CD4-positive, alpha-beta T cell (primary cell): ENCODE measurements at regions not wholly inside any gene's neighbourhood (a gene's known extent, or its start where the extent isn't known, plus 50 kb on each side); places are given as distances from the start of the nearest gene placed in this dataset.

Source experiments
- ATAC-seq: fragments of 200-7000 bp; cut with Tn5 transposase; one replicate; pipeline ENCODE4 v1.10.0; 2022; ENCODE audit warnings: mild to moderate bottlenecking; ENCODE audit not compliant: poor library complexity
- CTCF ChIA-PET: fragments of 350-600 bp; sonication (Branson Sonifier 250); formaldehyde crosslinking; loops from one replicate; lab custom pipeline; 2021; ENCODE audit warnings: antibody characterized with exemption, inconsistent platforms; lab: Charles Lee
- POLR2A ChIA-PET: fragments of 350-600 bp; sonication (Branson Sonifier 250); formaldehyde crosslinking; loops from one replicate; lab custom pipeline; 2021; ENCODE audit warnings: antibody characterized with exemption, inconsistent platforms; lab: Charles Lee
- DNase-seq, 14 experiments: peaks; one replicate each; pipeline ENCODE4 v3.0.0-alpha.2; 2013 to 2020; ENCODE audit warnings: mixed read lengths in 2 of 14
- H3K27ac ChIP-seq, 2 donors: one replicate each; pipeline versions ENCODE4 v1.5.1 to v1.7.0; 2013; ENCODE audit warnings: low read length in 2 of 2, low read depth in 1 of 2, mild to moderate bottlenecking in 1 of 2
- H3K27me3 ChIP-seq, 2 experiments: 1 replicate in 1 of 2; 2 replicates in 1 of 2; pipeline versions ENCODE4 v1.6.1 to v1.7.0; 2013; ENCODE audit warnings: low read length in 2 of 2, control low read depth in 1 of 2, mild to moderate bottlenecking in 1 of 2, moderate library complexity in 1 of 2; ENCODE audit not compliant: insufficient read depth in 2 of 2, control insufficient read depth in 1 of 2
- H3K36me3 ChIP-seq: one replicate; pipeline ENCODE4 v1.6.1; 2013; ENCODE audit warnings: low read length, control low read depth; ENCODE audit not compliant: insufficient read depth
- H3K4me1 ChIP-seq: one replicate; pipeline ENCODE4 v1.6.1; 2013; ENCODE audit warnings: low read length, control low read depth; ENCODE audit not compliant: insufficient read depth
- H3K4me3 ChIP-seq: one replicate; pipeline ENCODE4 v1.5.1; 2013; ENCODE audit warnings: mild to moderate bottlenecking, low read length, moderate library complexity
- H3K9me3 ChIP-seq, 2 experiments: 1 replicate in 1 of 2; 2 replicates in 1 of 2; pipeline versions ENCODE4 v1.6.1 to v1.7.0; 2013; ENCODE audit warnings: low read length in 2 of 2, mild to moderate bottlenecking in 2 of 2, control low read depth in 1 of 2, moderate library complexity in 1 of 2; ENCODE audit not compliant: control insufficient read depth in 1 of 2, insufficient read depth in 1 of 2
- H3K27ac Mint-ChIP-seq: one replicate; pipeline ENCODE4 v1.8.0; 2020; ENCODE audit warnings: mixed read lengths
- H3K27me3 Mint-ChIP-seq: one replicate; pipeline ENCODE4 v1.8.0; 2021; ENCODE audit warnings: mixed read lengths
- H3K36me3 Mint-ChIP-seq: one replicate; pipeline ENCODE4 v1.8.0; 2021; ENCODE audit warnings: low read depth, mixed read lengths
- H3K4me1 Mint-ChIP-seq: one replicate; pipeline ENCODE4 v1.8.0; 2021; ENCODE audit warnings: low read depth, mixed read lengths
- H3K4me3 Mint-ChIP-seq: one replicate; pipeline ENCODE4 v1.8.0; 2020; ENCODE audit warnings: mild to moderate bottlenecking, mixed read lengths
- H3K9me3 Mint-ChIP-seq: one replicate; pipeline ENCODE4 v1.8.0; 2020; ENCODE audit warnings: mixed read lengths
- CTCF ChIP-seq: fragments of 200-600 bp; IDR thresholded peaks from one replicate; pipeline ENCODE4 v1.8.0; 2022; ENCODE audit warnings: antibody characterized with exemption, mild to moderate bottlenecking
- intact Hi-C, 2 experiments: fragments of 100-400 bp; cut with DNase I in 1 of 2; cut with micrococcal nuclease in 1 of 2; formaldehyde crosslinking; loops; one replicate each; pipeline versions ENCODE4 v1.15.1 to v1.9.0; 2023 to 2025; cut with DNase I, micrococcal nuclease

DNA sequence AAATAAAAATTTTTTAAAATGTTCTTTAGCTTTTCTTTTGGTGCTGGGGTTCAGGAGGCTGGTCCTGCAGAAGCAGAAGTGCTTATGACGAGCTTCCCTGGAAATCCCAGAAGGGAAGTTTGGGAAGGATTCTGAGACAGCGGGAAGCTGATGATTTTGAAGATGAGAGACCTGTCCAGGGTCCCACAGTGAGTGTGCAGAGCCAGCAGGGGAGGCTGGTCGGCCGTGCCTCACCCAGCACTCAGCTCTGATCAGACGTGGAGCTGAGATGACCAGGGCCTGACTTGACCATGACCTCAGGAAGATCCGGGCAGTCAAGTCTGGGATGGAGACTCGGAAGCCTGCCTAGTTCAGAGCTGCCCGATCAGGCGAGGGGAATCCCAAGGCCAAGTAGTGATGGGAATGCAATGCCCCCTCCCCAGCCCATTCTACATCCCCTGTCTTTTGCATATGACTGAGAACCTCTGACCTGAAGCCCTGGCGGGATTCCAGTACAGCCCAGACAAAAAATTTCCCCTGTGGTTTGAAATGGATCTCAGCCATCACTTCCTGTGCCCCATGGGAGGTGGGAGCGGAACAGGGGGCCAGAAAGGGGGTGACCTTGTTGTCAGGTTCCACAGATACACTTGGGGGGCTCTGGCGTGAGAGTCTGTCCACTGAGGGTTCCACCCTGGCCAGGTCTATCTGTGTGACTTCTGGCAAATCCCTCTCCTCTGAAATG is 96.8 kb upstream of the RUNX3 start:
- ChIA-PET POLR2A (interaction anchor here (1.3 kb wide), 1 partner anchor 179 kb away, joined by 3 read pairs; no protein-coding TSS in a partner anchor), CTCF (interaction anchor here (1.1 kb wide), 1 partner anchor 10 kb away, joined by 4 read pairs; no protein-coding TSS in a partner anchor)
- Mint-ChIP-seq H3K4me3 (no peak overlapping the region), H3K4me1 (peaks cover 79% of the 10 kb centered on the region), H3K27me3 (no peaks in the 10 kb centered on the region), H3K9me3 (no peaks in the 10 kb centered on the region), H3K27ac (peak overlapping the region; percentile 84), H3K36me3 (no peaks in the 10 kb centered on the region)
- TF ChIP-seq CTCF, result no peak
- Histone ChIP-seq H3K27me3 (no peaks in the 10 kb centered on the region), H3K27ac (no peak overlapping the region), H3K4me3 (no peak overlapping the region), H3K4me1 (peaks cover 100% of the 10 kb centered on the region), H3K36me3 (no peaks in the 10 kb centered on the region), H3K9me3 (no peaks in the 10 kb centered on the region)
- intact Hi-C loops, result no loop called here
- ATAC-seq, result no peak
- DNase-seq, result peak in 1 of 14 experiments; percentile 52

DNA sequence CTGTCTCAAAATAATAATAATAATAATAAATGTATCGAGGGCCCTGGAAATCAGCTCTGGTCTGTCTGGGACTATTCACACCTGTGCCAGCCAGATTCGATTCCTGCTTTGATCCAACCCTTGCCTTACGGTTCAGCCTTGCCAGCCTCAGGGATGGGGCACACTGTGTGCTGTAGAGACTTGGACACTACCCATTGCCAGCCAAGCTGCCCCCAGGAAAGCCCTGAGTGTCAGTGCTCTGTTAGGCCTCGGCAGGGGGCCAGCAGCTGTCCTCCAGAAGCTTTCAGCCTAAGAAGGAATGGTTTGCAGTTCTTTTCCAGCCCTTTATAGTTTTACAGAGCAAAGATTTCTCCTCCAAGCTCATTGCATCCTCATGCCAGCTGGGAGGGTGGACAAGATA is 96.2 kb upstream of the RUNX3 start:
- no peak overlapping the region for H3K4me3 Mint-ChIP-seq
- POLR2A ChIA-PET, result interaction anchor here (1.3 kb wide), 1 partner anchor 178 kb away, joined by 3 read pairs; no protein-coding TSS in a partner anchor
- H3K4me1 Mint-ChIP-seq, result peaks cover 79% of the 10 kb centered on the region
- H3K36me3 Mint-ChIP-seq, result no peaks in the 10 kb centered on the region
- ATAC-seq (no peak), DNase-seq (no peak)
- CTCF ChIA-PET, result interaction anchor here (1.1 kb wide), 1 partner anchor 11 kb away, joined by 4 read pairs; no protein-coding TSS in a partner anchor
- no peak for TF ChIP-seq CTCF
- intact Hi-C loops, result no loop called here
- Histone ChIP-seq H3K27ac (no peak overlapping the region), H3K4me1 (peaks cover 100% of the 10 kb centered on the region), H3K36me3 (no peaks in the 10 kb centered on the region), H3K4me3 (no peak overlapping the region), H3K27me3 (no peaks in the 10 kb centered on the region), H3K9me3 (no peaks in the 10 kb centered on the region)
- H3K27ac Mint-ChIP-seq, result peak overlapping the region; percentile 14
- H3K9me3 Mint-ChIP-seq, result no peaks in the 10 kb centered on the region
- H3K27me3 Mint-ChIP-seq, result no peaks in the 10 kb centered on the region

DNA sequence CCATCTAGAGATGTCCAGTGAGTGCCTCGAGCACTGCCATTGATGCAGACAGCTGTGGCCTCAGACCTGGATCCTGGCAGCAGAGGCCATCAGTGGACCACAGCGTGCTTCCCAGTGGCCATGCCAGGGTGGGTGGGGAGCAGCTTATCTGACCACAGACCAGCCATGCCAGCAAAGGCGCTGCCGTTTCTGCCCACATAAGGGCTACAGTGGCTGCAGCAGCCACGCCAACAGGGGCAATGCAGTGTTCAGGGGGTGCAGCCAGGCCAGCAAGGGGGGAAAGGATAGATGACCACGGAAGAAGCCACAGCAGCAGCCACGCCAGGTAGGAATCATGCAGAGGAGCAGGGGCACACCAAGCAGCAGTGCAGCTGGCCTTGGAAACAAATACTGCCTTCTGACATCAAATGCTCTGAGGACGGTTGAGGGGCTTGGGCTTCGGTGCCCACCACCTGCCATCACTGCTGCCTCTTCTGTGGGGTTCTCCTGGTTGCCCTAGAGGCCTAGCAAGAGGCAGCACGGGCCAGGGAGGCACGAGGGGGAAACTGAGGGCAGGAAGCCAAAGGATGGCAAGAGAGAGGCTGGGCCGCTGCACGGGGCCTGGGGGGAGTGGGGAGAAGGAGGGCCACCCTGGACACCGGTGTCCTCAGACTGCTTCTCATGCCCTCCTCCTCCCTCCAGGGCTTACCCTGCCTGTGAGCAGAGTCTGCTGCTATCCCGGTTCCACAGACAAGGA is 94.7 kb upstream of the RUNX3 start:
- Mint-ChIP-seq H3K9me3 (no peaks in the 10 kb centered on the region), H3K4me3 (no peak overlapping the region), H3K27me3 (no peaks in the 10 kb centered on the region), H3K36me3 (no peaks in the 10 kb centered on the region), H3K27ac (peak overlapping the region; percentile 91), H3K4me1 (peaks cover 78% of the 10 kb centered on the region)
- no peak for TF ChIP-seq CTCF
- peaks cover 100% of the 10 kb centered on the region for H3K4me1 ChIP-seq
- peak overlapping the region; percentile 97 to 99 for H3K27ac ChIP-seq
- ChIA-PET CTCF (interaction anchor here (2.8 to 4.3 kb wide), 2 partner anchors 7 to 13 kb away, joined by 15 to 35 read pairs; no protein-coding TSS in a partner anchor), POLR2A (interaction anchor here (0.7 to 3.2 kb wide), 2 partner anchors 10 to 129 kb away, joined by 3 to 100 read pairs; no protein-coding TSS in a partner anchor)
- intact Hi-C loops, result loop anchor here in 1 of 2 experiments (5.0 kb wide), 1 partner anchor 42 kb away; no protein-coding TSS in a partner anchor
- no peak overlapping the region for H3K4me3 ChIP-seq
- no peak for DNase-seq
- no peaks in the 10 kb centered on the region for H3K27me3 ChIP-seq
- H3K36me3 ChIP-seq, result no peaks in the 10 kb centered on the region
- no peaks in the 10 kb centered on the region for H3K9me3 ChIP-seq
- ATAC-seq, result no peak
